GM23338 (cell line): ENCODE measurements at regions not wholly inside any gene's neighbourhood (a gene's known extent, or its start where the extent isn't known, plus 50 kb on each side); places are given as distances from the start of the nearest gene placed in this dataset.
"Not testable (repeated sequence)": the region's sequence is repeated elsewhere in the genome, so short reads cannot be mapped to it uniquely, and the experiment has no call there.

ENCODE experiments used
- ATAC-seq: fragments of 200-7000 bp; cut with Tn5 transposase; 3 replicates; pipeline ENCODE4 v1.9.1; 2020
- DNase-seq: peaks from one replicate; pipeline ENCODE4 v3.0.0-alpha.2; 2015; ENCODE audit warnings: low spot score
- H2AFZ ChIP-seq: fragments of 200-600 bp; sonication (generic); 2 replicates; pipeline ENCODE4 v1.8.0; 2016; ENCODE audit warnings: antibody characterized with exemption, mild to moderate bottlenecking, moderate library complexity
- H3F3A ChIP-seq: fragments of 200-600 bp; sonication (generic); replicated peaks from 2 replicates; pipeline ENCODE4 v1.8.0; 2017; ENCODE audit warnings: antibody characterized with exemption, mixed run types, low read depth
- H3K27ac ChIP-seq: fragments of 200-600 bp; sonication (generic); 2 replicates; pipeline ENCODE4 v1.6.1; 2016; ENCODE audit warnings: low read depth
- H3K27me3 ChIP-seq: fragments of 200-600 bp; sonication (generic); 2 replicates; pipeline ENCODE4 v1.8.0; 2016; ENCODE audit warnings: mild to moderate bottlenecking, mixed run types, moderate library complexity; ENCODE audit not compliant: insufficient read depth
- H3K36me3 ChIP-seq: fragments of 200-600 bp; sonication (generic); 2 replicates; pipeline ENCODE4 v1.8.0; 2016; ENCODE audit warnings: mild to moderate bottlenecking; ENCODE audit not compliant: insufficient read depth
- H3K4me1 ChIP-seq: fragments of 200-600 bp; sonication (generic); 2 replicates; pipeline ENCODE4 v1.8.0; 2016; ENCODE audit warnings: mild to moderate bottlenecking, moderate library complexity; ENCODE audit not compliant: insufficient read depth
- H3K4me2 ChIP-seq: fragments of 200-600 bp; sonication (generic); 2 replicates; pipeline ENCODE4 v1.7.1; 2017; ENCODE audit warnings: mixed run types
- H3K4me3 ChIP-seq: fragments of 200-600 bp; sonication (generic); 2 replicates; pipeline ENCODE4 v1.6.1; 2016; ENCODE audit warnings: mixed run types
- H3K79me2 ChIP-seq: fragments of 200-600 bp; sonication (generic); replicated peaks from 2 replicates; pipeline ENCODE4 v1.8.0; 2017; ENCODE audit warnings: mild to moderate bottlenecking; ENCODE audit not compliant: insufficient read depth
- H3K9me2 ChIP-seq: fragments of 200-600 bp; sonication (generic); 2 replicates; pipeline ENCODE4 v1.8.0; 2017; ENCODE audit not compliant: insufficient read depth
- H4K20me1 ChIP-seq: fragments of 200-600 bp; sonication (generic); replicated peaks from 2 replicates; pipeline ENCODE4 v1.8.0; 2017; ENCODE audit warnings: mild to moderate bottlenecking; ENCODE audit not compliant: insufficient read depth
- H3K27ac Mint-ChIP-seq: 2 replicates; pipeline ENCODE4 v1.8.0; 2020; ENCODE audit warnings: inconsistent platforms, mild to moderate bottlenecking, moderate library complexity, mixed read lengths
- H3K27me3 Mint-ChIP-seq: 3 replicates; pipeline ENCODE4 v1.8.0; 2022; ENCODE audit warnings: low read depth, mild to moderate bottlenecking, moderate library complexity, mixed read lengths, inconsistent platforms; ENCODE audit not compliant: insufficient read depth, poor library complexity
- H3K36me3 Mint-ChIP-seq: 3 replicates; pipeline ENCODE4 v1.8.0; 2021; ENCODE audit warnings: low read depth, mild to moderate bottlenecking, inconsistent platforms, moderate library complexity, mixed read lengths
- H3K4me1 Mint-ChIP-seq: 3 replicates; pipeline ENCODE4 v1.8.0; 2020; ENCODE audit warnings: mild to moderate bottlenecking, inconsistent platforms, mixed read lengths
- H3K4me3 Mint-ChIP-seq: 3 replicates; pipeline ENCODE4 v1.8.0; 2021; ENCODE audit warnings: moderate library complexity, mild to moderate bottlenecking, inconsistent platforms, mixed read lengths
- H3K9me3 Mint-ChIP-seq: 3 replicates; pipeline ENCODE4 v1.8.0; 2020; ENCODE audit warnings: moderate library complexity, mild to moderate bottlenecking, inconsistent platforms, mixed read lengths
- ZNF114 ChIP-seq: fragments of 250-450 bp; sonication (Bioruptor Pico); IDR thresholded peaks from 2 replicates; pipeline ENCODE4 v1.5.0; 2020; ENCODE audit warnings: mild to moderate bottlenecking, moderate library complexity
- ZNF462 ChIP-seq: fragments of 250-450 bp; sonication (Bioruptor Pico); IDR thresholded peaks from 2 replicates; pipeline ENCODE4 v1.5.0; 2020; ENCODE audit warnings: mild to moderate bottlenecking, moderate library complexity

GRCh38 chr20:6696001-6696400, 71.5 kb upstream of the BMP2 start:
- ATAC-seq (no peak), DNase-seq (no peak)
- Histone ChIP-seq H3K4me1 (no peaks in the 10 kb centered on the region), H3K79me2 (no peaks in the 10 kb centered on the region), H3F3A (no peaks in the 10 kb centered on the region), H3K27ac (no peak overlapping the region), H3K27me3 (no peaks in the 10 kb centered on the region), H4K20me1 (no peaks in the 10 kb centered on the region), H3K9me2 (peaks cover 3% of the 10 kb centered on the region; the same call in 1 of the 2 replicates), H3K4me2 (no peak overlapping the region), H3K4me3 (no peak overlapping the region), H3K36me3 (no peaks in the 10 kb centered on the region), H2AFZ (no peak overlapping the region)
- TF ChIP-seq ZNF114 (CRISPR knock-in tag) = no peak
- TF ChIP-seq ZNF462 = no peak
- H3K36me3 Mint-ChIP-seq = peaks cover 3% of the 10 kb centered on the region; the same call in 1 of the 3 replicates
- H3K9me3 Mint-ChIP-seq = no peaks in the 10 kb centered on the region; the same call in 2 of the 3 replicates
- H3K27ac Mint-ChIP-seq = no peak overlapping the region
- peaks cover 15% of the 10 kb centered on the region for H3K4me1 Mint-ChIP-seq
- H3K27me3 Mint-ChIP-seq = peaks cover 2% of the 10 kb centered on the region
- no peak overlapping the region for H3K4me3 Mint-ChIP-seq

GRCh38 chr20:6693808-6694198, 73.7 kb upstream of the BMP2 start:
- not testable (repeated sequence) for H3K4me3 ChIP-seq, H2AFZ ChIP-seq, ATAC-seq, H4K20me1 ChIP-seq, DNase-seq, H3K27ac ChIP-seq, H3K27me3 ChIP-seq, H3K36me3 ChIP-seq, H3K36me3 Mint-ChIP-seq, H3K9me3 Mint-ChIP-seq, H3F3A ChIP-seq, H3K79me2 ChIP-seq, H3K27me3 Mint-ChIP-seq, H3K4me1 ChIP-seq, H3K4me3 Mint-ChIP-seq, H3K27ac Mint-ChIP-seq, H3K4me2 ChIP-seq, H3K9me2 ChIP-seq
- H3K4me1 Mint-ChIP-seq = peaks cover 14% of the 10 kb centered on the region
